Medulla oblongata (tissue), 1 donor: ENCODE measurements at regions not wholly inside any gene's neighbourhood (a gene's known extent, or its start where the extent isn't known, plus 50 kb on each side); places are given as distances from the start of the nearest gene placed in this dataset.
"Not testable (repeated sequence)": the region's sequence is repeated elsewhere in the genome, so short reads cannot be mapped to it uniquely, and the experiment has no call there.

Experiments
- DNase-seq: peaks from one replicate; pipeline ENCODE4 v3.0.0-alpha.2; 2015; ENCODE audit errors: extremely low spot score

- no peak for DNase-seq
Observed at GRCh38 chr5:87649455-87649854, 236.7 kb upstream of the CCNH start.

- DNase-seq, result peak; percentile 62
Observed at GRCh38 chr5:87645224-87645623, 232.5 kb upstream of the CCNH start.

- no peak for DNase-seq
Observed at GRCh38 chr5:87640902-87641301, 228.2 kb upstream of the CCNH start.

- no peak for DNase-seq
Observed at GRCh38 chr5:87627363-87627762, 214.6 kb upstream of the CCNH start.

GRCh38 chr5:87608385-87608784 lies 195.7 kb upstream of the CCNH start:
- DNase-seq, result no peak

GRCh38 chr5:87605663-87606062 lies 192.9 kb upstream of the CCNH start:
- DNase-seq, result no peak

GRCh38 chr5:87599778-87600177 lies 187.0 kb upstream of the CCNH start:
- no peak for DNase-seq

- no peak for DNase-seq
Observed at GRCh38 chr5:87598460-87598859, 185.7 kb upstream of the CCNH start.

- DNase-seq, result no peak
Observed at GRCh38 chr5:87594566-87594965, 181.8 kb upstream of the CCNH start.

GRCh38 chr5:87589587-87589986 lies 176.9 kb upstream of the CCNH start:
- no peak for DNase-seq

GRCh38 chr5:87588316-87588715 lies 175.6 kb upstream of the CCNH start:
- peak; percentile 64 for DNase-seq

- not testable (repeated sequence) for DNase-seq
Observed at GRCh38 chr5:87583704-87584103, 171.0 kb upstream of the CCNH start.

- no peak for DNase-seq
Observed at GRCh38 chr5:87582149-87582548, 169.4 kb upstream of the CCNH start.

GRCh38 chr5:87581661-87582060 lies 168.9 kb upstream of the CCNH start:
- no peak for DNase-seq

GRCh38 chr5:87579678-87580077 lies 166.9 kb upstream of the CCNH start:
- DNase-seq, result no peak

GRCh38 chr5:87576867-87577266 lies 164.1 kb upstream of the CCNH start:
- no peak for DNase-seq

GRCh38 chr5:87576306-87576705 lies 163.6 kb upstream of the CCNH start:
- DNase-seq, result not testable (repeated sequence)

- no peak for DNase-seq
Observed at GRCh38 chr5:87574106-87574505, 161.4 kb upstream of the CCNH start.

- no peak for DNase-seq
Observed at GRCh38 chr5:87572611-87573010, 159.9 kb upstream of the CCNH start.

- DNase-seq, result no peak
Observed at GRCh38 chr5:87572090-87572489, 159.4 kb upstream of the CCNH start.

GRCh38 chr5:87570366-87570765 lies 157.6 kb upstream of the CCNH start:
- DNase-seq, result no peak

- no peak for DNase-seq
Observed at GRCh38 chr5:87562068-87562467, 149.3 kb upstream of the CCNH start.

GRCh38 chr5:87560528-87560927 lies 147.8 kb upstream of the CCNH start:
- DNase-seq, result no peak

- no peak for DNase-seq
Observed at GRCh38 chr5:87551911-87552310, 139.2 kb upstream of the CCNH start.

- peak; percentile 20 for DNase-seq
Observed at GRCh38 chr5:87541676-87542075, 128.9 kb upstream of the CCNH start.
